HT1080 (cell line): ENCODE measurements at regions not wholly inside any gene's neighbourhood (a gene's known extent, or its start where the extent isn't known, plus 50 kb on each side); places are given as distances from the start of the nearest gene placed in this dataset.
A peak's percentile ranks its signal among the peaks of the same experiment; 100 is the strongest.

Experiments
- DNase-seq: peaks from one replicate; pipeline ENCODE4 v3.0.0-alpha.2; 2015; ENCODE audit warnings: low read depth

DNA sequence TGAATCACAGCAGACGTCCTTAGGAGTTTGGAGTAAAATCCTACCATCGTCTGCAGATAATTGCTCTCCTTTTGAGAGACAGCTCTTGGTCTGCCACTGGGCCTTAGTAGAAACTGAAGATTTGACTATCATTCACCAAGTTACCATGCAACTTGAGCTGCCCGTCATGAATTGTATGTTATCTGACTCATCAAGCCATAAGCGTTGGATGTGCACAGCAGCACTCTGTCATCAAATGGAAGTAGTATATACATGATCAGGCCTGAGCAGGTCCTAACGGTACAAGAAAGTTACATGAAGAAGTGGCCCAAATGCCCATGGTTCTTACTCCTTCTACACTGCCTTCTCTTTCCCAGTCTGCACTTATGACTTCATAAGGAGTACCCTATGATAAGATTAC is 317.8 kb downstream of the GPATCH2 start:
- DNase-seq, result peak; percentile 21

DNA sequence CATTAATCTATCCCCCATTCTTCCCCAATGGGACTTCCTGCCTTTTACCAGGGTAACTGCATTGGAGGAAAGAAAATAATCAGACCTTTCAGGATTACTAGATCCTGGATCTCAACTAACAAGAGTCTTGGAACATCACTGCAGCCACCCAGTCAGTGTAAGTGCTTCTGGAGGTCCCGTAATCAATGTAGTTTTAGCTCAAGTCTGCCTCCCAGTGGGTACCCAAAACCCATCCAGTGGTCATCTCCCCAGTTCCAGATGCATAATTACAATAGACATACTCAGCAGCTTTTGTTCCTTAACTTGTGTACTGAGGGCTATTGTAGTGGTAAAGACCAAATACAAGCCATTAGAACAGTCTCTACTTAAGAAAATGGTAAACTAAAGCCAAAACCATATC is 319.1 kb downstream of the GPATCH2 start:
- DNase-seq, result peak; percentile 23

DNA sequence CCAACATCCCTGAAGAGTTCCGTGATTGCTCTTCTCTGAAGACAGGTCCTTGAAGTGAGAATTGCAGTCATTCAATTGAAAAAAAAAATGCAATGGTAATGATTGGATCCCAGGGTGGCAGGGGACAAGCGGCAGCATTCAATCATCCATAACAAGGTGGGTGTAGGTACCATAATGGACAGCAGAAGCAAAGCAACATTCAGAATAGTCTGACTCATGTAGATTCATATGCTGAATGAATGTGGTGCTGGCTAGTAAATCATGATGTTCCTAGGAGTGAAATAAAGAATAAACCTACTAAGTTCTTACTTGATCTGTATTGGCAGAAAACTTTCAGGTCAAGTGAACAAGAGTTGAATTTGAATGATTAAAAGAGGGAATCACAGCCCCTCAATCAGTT is 319.6 kb downstream of the GPATCH2 start:
- DNase-seq, result no peak

GRCh38 chr1:217281332-217281731 is 349.6 kb downstream of the GPATCH2 start:
- DNase-seq, result no peak

- DNase-seq, result peak; percentile 65
Measured at GRCh38 chr1:217275655-217276398, 355.1 kb downstream of the GPATCH2 start.

- DNase-seq, result peak; percentile 77
Measured at GRCh38 chr1:217274927-217275654, 355.8 kb downstream of the GPATCH2 start.

- no peak for DNase-seq
Measured at GRCh38 chr1:217274416-217274815, 356.5 kb downstream of the GPATCH2 start.

GRCh38 chr1:217273866-217274265 is 357.0 kb downstream of the GPATCH2 start:
- DNase-seq, result no peak

- peak; percentile 39 for DNase-seq
Measured at GRCh38 chr1:217272385-217272784, 358.5 kb downstream of the GPATCH2 start.

- DNase-seq, result no peak
Measured at GRCh38 chr1:217270101-217270500, 360.8 kb downstream of the GPATCH2 start.

DNA sequence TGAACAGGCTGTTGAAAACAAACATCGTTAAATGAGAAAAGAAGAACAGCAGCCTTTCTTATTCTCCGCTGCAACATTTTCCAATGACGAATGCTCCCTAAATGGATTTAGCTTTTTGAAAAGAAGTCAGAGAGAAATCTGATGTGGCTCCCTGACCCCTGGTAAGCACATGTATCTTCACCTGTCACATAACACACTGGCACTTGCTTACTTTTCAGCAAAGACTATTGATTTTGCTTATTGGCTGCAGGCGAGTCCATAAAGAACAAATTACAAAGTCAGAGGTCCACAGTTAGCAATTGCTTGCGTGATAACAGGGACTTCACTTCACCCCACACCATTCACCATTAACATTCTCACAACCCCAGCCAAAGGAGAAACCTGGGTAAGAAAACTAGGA is 362.8 kb downstream of the GPATCH2 start:
- no peak for DNase-seq

- no peak for DNase-seq
Measured at GRCh38 chr1:217261636-217262035, 369.3 kb downstream of the GPATCH2 start.

DNA sequence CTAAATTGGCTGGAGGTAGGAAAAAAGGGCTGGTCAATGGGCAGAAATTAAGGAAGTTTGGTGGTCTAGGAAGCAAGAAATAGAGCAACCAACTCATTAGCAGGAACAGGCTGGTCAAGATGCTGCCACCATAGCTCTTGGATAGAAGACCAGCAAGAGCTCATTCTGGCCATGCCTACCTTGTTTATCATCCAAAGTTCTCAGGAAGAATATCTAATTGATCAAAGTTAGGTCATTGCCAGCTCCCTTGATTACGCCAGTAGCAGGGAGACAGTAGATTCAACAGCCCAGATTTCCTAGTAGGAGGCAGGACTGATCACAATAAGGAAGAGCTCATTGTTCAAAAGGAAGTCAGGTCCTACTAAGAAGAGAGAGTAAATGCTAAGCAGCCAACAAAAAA is 370.2 kb downstream of the GPATCH2 start:
- DNase-seq, result no peak

DNA sequence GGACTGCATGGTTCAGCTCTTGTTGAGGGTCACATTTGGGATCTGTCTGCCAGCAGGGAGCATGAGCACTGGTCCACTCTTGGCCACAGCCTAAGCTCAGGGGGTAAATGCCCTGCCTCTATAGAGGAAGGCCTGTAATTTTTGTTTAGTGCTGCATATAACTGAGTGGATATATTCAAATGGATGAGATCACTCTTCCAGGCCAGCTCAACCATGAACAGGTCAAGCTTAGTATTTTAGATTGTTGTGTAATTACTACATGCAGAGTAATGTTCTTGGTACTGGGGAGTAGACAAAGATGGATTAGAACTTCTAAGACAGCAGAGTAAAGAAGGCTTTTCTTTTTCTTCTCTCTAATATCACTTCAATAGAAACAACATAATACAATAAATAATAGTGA is 376.9 kb downstream of the GPATCH2 start:
- DNase-seq, result no peak

GRCh38 chr1:217253351-217253750 is 377.5 kb downstream of the GPATCH2 start:
- DNase-seq, result no peak

- DNase-seq, result no peak
Measured at GRCh38 chr1:217251121-217251520, 379.8 kb downstream of the GPATCH2 start.

- DNase-seq, result no peak
Measured at GRCh38 chr1:217249857-217250256, 381.0 kb downstream of the GPATCH2 start.

DNA sequence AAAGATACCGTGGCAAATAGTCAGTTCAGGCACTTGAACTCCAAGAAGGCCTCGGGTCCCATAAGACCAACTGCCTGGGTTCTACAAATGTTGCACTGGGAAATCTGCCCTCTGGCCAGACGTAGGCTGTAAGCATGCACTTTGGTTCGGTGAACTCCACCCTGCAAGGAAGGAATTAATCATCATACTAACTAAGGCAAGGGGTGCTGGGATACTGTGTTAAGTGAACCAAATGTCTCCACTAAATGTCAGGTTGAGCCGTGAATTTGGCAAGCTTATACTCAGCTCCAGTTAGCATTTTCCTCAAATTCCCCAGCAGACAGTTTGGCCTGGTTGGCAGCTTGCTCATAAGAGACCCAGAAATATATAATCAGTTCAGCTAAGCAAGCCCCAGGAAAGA is 385.9 kb downstream of the GPATCH2 start:
- no peak for DNase-seq

GRCh38 chr1:217240656-217241055 is 390.2 kb downstream of the GPATCH2 start:
- DNase-seq, result no peak

DNA sequence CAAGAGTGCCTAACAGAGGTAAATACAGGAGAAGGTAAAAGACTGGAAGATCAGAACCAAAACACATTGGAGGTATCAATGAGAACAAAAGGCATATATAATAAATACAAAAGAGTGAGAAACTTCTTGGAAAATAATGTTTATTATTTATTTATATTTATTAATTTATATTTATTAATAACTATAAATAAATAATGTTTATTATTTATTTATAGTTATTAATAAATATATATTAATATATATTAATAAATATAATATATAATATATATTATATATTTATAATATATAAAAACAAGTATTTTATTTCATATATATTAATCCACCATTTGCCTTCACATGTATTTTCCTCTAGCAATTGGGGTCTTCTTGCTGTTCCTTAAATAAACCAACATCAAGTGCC is 391.9 kb downstream of the GPATCH2 start:
- no peak for DNase-seq

DNA sequence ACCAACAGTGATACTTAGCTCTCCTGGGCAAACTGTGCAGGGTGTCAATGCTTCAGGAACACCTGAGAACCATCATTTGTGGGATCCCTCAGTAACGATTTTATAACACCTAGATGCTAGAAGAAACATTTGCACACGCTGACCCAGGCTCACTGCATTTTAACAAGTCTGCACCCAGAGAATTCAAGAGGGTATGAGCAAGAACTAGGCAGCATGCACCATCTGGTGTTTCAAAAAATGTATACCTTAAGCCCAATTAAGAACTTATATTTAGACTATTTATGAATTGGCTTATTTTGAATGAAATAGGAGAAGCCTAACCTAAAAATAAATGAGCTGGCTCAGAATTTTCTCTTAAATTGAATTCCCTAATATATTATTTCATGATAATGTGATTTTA is 400.5 kb downstream of the GPATCH2 start:
- no peak for DNase-seq

- DNase-seq, result no peak
Measured at GRCh38 chr1:217228689-217229088, 402.2 kb downstream of the GPATCH2 start.

- DNase-seq, result no peak
Measured at GRCh38 chr1:217224201-217224600, 406.7 kb downstream of the GPATCH2 start.
